ENCODE measurements at regions not wholly inside any gene's neighbourhood (a gene's known extent, or its start where the extent isn't known, plus 50 kb on each side); places are given as distances from the start of the nearest gene placed in this dataset.

- no peak for DNase-seq
Measured at GRCh38 chr13:33763021-33763420, 54.9 kb upstream of the RFC3 start.

- no peak for DNase-seq
Measured at GRCh38 chr13:33764716-33765115, 53.2 kb upstream of the RFC3 start.

- no peak for DNase-seq
Measured at GRCh38 chr13:33766329-33767123, 51.4 kb upstream of the RFC3 start.

- DNase-seq, result no peak
Measured at GRCh38 chr13:33767140-33767539, 50.8 kb upstream of the RFC3 start.
